ENCODE measurements at regions not wholly inside any gene's neighbourhood (a gene's known extent, or its start where the extent isn't known, plus 50 kb on each side); places are given as distances from the start of the nearest gene placed in this dataset.
A peak's percentile ranks its signal among the peaks of the same experiment; 100 is the strongest.

DNA sequence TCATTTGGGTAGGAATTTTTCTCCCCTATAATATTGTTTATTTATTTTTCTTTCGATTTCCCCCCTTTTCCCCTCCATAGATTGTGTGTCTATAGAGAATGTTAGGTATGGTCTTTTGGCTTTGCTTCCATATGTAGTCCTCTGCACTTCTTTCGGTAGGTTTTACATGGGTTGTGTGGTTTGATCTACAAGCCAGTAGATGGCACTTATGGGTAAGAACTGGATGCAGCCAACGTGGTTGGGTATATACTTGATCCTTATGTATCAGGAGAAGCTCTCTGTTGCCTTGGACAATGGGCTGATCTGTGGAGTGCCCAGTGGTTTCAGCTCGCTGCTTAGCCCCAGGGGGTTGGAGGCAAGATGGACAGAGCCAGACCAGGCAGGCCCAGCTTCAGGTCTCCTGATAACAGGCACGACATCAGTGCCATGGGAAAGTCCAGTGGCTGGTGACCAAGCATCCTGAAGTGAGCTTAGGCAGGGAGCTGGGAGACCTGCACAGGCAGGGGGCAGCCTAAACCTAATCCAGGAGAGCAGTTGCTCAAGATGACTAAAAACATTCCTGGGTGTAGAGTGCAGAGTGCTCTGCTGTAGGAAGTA lies 488.3 kb downstream of the CCDC85A start:
- no peak for TF ChIP-seq POLR2A (IDR thresholded peaks at IDR 0.05)
- TF ChIP-seq, protein P1, sequence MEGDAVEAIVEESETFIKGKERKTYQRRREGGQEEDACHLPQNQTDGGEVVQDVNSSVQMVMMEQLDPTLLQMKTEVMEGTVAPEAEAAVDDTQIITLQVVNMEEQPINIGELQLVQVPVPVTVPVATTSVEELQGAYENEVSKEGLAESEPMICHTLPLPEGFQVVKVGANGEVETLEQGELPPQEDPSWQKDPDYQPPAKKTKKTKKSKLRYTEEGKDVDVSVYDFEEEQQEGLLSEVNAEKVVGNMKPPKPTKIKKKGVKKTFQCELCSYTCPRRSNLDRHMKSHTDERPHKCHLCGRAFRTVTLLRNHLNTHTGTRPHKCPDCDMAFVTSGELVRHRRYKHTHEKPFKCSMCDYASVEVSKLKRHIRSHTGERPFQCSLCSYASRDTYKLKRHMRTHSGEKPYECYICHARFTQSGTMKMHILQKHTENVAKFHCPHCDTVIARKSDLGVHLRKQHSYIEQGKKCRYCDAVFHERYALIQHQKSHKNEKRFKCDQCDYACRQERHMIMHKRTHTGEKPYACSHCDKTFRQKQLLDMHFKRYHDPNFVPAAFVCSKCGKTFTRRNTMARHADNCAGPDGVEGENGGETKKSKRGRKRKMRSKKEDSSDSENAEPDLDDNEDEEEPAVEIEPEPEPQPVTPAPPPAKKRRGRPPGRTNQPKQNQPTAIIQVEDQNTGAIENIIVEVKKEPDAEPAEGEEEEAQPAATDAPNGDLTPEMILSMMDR (IDR thresholded peaks at IDR 0.05) = peak in 3 of 4 donors; percentile 19 to 45 (median 33)
